HG03520 (cell line): ENCODE measurements at regions not wholly inside any gene's neighbourhood (a gene's known extent, or its start where the extent isn't known, plus 50 kb on each side); places are given as distances from the start of the nearest gene placed in this dataset.
"Not testable (repeated sequence)": the region's sequence is repeated elsewhere in the genome, so short reads cannot be mapped to it uniquely, and the experiment has no call there.

Experiments
- ATAC-seq: cut with Tn5 transposase; IDR thresholded peaks from one replicate; pipeline ENCODE4 v1.9.1; 2021; ENCODE audit warnings: mild to moderate bottlenecking, moderate library complexity; ENCODE audit not compliant: unreplicated experiment

- peak; percentile 90 for ATAC-seq
These were observed 286.7 kb upstream of the TGFBR2 start for GRCh38 chr3:30319713-30320112.

- ATAC-seq = no peak
These were observed 286.0 kb upstream of the TGFBR2 start for GRCh38 chr3:30320392-30320791.

- ATAC-seq = no peak
These were observed 285.3 kb upstream of the TGFBR2 start for GRCh38 chr3:30321065-30321464.

- ATAC-seq = not testable (repeated sequence)
These were observed 282.8 kb upstream of the TGFBR2 start for GRCh38 chr3:30323649-30324048.

GRCh38 chr3:30324587-30324986 lies 281.8 kb upstream of the TGFBR2 start:
- no peak for ATAC-seq

GRCh38 chr3:30327976-30328375 lies 278.4 kb upstream of the TGFBR2 start:
- not testable (repeated sequence) for ATAC-seq

- ATAC-seq = not testable (repeated sequence)
These were observed 277.5 kb upstream of the TGFBR2 start for GRCh38 chr3:30328935-30329334.

- no peak for ATAC-seq
These were observed 274.9 kb upstream of the TGFBR2 start for GRCh38 chr3:30331519-30331918.

GRCh38 chr3:30332196-30333021 lies 274.0 kb upstream of the TGFBR2 start:
- no peak for ATAC-seq

- no peak for ATAC-seq
These were observed 273.3 kb upstream of the TGFBR2 start for GRCh38 chr3:30333143-30333542.

GRCh38 chr3:30333903-30334302 lies 272.5 kb upstream of the TGFBR2 start:
- no peak for ATAC-seq

GRCh38 chr3:30340500-30340899 lies 265.9 kb upstream of the TGFBR2 start:
- no peak for ATAC-seq

- ATAC-seq = no peak
These were observed 265.3 kb upstream of the TGFBR2 start for GRCh38 chr3:30341079-30341478.

GRCh38 chr3:30341851-30342250 lies 264.6 kb upstream of the TGFBR2 start:
- no peak for ATAC-seq

GRCh38 chr3:30342318-30343060 lies 263.9 kb upstream of the TGFBR2 start:
- no peak for ATAC-seq

- ATAC-seq = no peak
These were observed 263.2 kb upstream of the TGFBR2 start for GRCh38 chr3:30343067-30343831.

GRCh38 chr3:30343861-30344260 lies 262.5 kb upstream of the TGFBR2 start:
- ATAC-seq = no peak

GRCh38 chr3:30344288-30344687 lies 262.1 kb upstream of the TGFBR2 start:
- no peak for ATAC-seq

GRCh38 chr3:30346933-30347320 lies 259.5 kb upstream of the TGFBR2 start:
- no peak for ATAC-seq

GRCh38 chr3:30347679-30348216 lies 258.7 kb upstream of the TGFBR2 start:
- peak; percentile 97 for ATAC-seq

- ATAC-seq = no peak
These were observed 256.9 kb upstream of the TGFBR2 start for GRCh38 chr3:30349507-30349906.
